HG03095 (cell line): ENCODE measurements at regions not wholly inside any gene's neighbourhood (a gene's known extent, or its start where the extent isn't known, plus 50 kb on each side); places are given as distances from the start of the nearest gene placed in this dataset.
A peak's percentile ranks its signal among the peaks of the same experiment; 100 is the strongest.
"Not testable (repeated sequence)": the region's sequence is repeated elsewhere in the genome, so short reads cannot be mapped to it uniquely, and the experiment has no call there.

Source experiments
- ATAC-seq: cut with Tn5 transposase; IDR thresholded peaks from one replicate; pipeline ENCODE4 v1.9.1; 2021; ENCODE audit warnings: moderate library complexity; ENCODE audit not compliant: unreplicated experiment

DNA sequence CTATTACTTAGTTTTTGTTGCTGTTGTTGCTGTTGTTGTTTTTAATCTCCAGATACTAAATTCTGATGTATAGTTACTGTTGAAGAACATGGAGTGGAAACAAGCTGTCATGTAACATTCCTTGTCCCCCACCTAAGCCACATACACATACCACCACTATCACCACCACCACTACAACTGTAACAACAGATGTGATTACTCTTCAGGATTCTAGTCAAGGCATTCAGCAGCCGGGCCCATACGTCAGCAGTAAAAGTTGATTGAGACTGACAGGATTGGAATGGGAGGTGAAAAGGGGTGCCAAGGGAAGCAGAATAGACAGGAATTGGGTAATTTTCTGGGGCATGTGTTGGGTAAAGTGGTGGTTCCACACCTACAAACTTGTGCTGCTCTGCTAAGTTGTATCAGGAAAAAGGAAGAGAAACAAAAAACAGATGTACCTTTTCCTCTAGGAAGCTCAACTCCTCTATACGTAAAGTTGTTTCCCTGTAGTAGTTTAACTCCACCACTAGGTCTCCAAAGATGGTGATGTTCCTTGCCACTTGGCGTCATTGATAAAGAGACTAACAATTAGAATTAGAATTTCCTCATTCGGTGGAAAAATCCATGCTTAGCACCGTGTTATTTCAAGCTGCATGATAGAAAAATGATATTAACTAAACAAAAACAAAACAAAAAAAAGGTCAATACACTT, 138.6 kb downstream of the ARRDC3 start:
- ATAC-seq: no peak

DNA sequence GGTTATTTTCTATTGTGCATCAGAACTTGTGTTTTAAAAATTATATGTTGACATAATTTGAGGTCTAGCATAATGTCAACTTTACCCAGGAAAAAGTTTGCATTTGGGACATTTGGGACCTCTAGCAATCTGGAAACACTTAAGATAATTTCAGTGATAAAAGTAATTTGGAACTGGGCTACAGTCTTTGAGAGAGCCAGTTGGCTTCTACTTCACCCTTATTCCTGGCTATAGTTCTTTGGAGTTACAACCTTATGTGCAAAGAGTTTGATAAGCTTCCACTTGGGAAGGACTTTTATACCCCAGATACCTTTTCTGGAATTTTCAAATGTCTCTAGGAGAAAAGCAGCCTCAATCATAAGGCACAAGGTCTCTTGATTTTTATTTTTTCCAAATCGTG, 139.3 kb downstream of the ARRDC3 start:
- ATAC-seq: no peak

DNA sequence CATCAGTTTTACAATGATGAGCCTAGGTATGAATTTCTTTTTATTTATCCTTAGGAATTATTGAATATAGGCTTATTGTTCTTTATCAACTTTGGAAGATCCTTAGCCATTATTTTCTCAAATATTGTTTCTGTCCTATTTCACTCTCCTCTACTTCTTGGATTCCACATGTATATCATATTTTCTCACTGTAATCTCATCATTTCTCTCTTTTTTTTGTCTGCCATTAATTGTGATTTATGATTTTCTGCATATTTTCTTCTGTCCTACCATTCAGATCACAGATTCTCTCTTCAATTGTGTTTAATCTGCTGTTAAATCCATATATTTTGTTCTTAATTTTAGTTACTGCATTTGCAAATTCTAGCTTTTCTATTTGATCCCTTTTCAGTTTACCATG, 139.8 kb downstream of the ARRDC3 start:
- no peak for ATAC-seq

DNA sequence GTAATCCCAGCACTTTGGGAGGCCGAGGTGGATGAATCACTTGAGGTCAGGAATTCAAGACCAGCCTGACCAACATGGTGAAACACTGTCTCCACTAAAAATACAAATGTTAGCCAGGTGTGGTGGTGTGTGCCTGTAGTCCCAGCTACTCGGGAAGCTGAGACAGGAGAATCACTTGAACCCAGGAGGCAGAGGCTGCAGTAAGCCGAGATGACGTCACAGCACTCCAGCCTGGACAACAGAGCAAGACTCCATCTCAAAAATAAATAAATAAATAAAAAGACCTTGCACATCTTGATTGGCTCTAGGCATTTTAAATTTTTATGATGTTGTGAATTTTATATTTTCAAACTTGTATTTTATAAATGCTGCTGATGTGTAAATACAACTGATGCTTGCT, 141.7 kb downstream of the ARRDC3 start:
- not testable (repeated sequence) for ATAC-seq

DNA sequence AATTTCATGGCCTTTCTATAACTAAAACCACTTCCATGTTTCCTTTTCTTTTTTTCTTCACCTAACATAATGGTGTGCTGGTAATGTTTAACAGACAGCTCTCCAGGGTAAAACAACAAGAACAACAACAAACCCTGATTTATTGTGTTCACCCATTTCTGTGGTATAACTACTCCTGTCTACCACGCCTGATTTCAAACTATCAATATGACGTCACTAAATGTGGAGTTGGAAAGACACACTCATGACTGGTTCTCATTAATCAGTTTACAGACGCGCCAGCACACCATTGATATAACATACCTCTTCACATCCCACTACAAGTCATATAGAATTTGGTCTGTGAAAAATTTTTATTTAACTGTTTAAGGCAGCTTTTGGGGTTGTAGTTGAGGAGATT, 142.9 kb downstream of the ARRDC3 start:
- ATAC-seq: no peak

DNA sequence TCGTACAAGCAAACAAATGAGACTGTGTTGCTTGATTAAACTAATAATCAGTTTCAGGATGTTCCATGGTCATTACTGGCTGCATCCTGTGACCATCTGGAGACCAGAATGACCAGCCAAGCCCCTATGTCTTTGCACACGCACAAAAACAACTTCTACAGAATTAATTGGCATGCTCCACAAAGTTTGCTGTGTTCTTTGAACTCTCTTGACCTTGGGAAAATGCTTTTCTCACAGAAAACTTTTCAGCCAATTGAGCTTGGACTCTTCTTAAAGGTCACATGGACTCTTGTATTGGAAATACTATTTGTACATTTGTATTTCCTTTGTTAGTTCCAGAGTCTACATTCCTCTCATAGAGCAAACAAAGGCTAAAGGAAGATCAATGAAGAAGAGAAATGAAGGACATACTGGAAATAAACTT, 147.8 kb downstream of the ARRDC3 start:
- ATAC-seq: no peak

DNA sequence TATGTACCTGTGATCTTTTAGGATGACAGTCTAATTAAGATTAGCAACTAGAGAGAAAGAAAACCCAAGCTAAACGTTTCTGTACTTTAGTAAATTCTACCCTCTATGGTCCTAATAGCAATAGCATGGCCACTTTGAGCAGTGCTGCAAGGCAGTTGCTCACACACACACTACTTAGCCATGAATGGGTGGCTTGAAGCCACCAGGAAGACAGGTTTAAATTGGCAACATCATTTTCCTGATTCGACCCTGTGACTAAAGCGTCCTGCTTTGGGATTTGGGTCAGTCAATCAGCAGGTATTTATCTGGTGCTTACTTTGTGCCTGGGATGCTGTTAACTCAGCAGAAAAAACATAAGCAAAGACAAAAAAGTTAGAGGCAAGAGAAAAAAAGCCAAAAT, 150.6 kb downstream of the ARRDC3 start:
- no peak for ATAC-seq

DNA sequence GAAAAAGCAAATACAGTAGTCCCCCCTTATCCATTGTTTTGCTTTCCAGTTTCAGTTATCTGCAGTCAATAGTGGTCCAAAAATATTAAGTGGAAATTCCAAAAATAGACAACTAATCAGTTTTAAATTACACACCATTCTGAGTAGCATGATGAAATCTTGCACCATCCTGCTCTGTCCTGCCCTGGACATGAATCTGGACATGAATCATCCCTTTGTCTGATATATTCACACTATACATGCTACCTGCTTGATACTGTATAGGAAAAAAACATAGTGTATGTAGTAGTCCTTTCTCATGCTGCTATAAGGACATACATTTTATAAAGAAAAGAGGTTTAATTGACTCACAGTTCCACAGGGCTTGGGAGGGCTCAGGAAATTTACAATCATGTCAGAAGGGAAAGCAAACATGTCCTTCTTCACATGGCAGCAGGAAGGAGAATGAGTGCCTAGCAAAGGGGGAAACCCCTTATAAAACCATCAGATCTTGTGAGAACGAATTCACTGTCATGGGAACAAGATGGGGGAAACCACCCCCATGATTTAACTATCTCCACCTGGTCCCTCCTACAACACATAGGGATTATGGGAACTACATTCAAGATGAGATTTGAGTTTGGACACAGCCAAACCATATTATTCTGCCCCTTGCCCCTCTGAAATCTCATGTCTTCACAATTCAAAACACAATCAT, 153.9 kb downstream of the ARRDC3 start:
- no peak for ATAC-seq

DNA sequence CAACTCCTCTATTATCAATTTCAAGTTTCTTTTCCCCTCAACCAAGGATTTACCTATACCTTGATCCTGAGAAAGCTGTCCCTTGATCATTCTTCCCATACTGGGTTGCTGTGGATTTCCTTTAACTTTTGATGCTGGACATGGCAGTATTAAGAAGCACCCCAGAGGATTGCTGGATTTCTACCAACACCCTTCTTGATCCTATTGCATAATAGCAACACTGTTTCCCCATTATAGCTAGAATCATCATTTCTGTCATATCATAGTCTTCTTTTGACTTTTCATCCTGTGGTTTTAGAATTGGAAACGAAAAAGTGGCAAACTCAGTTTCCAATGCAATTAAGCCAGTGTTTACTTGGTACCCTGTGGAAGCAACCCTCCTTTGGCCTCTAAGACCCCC, 154.9 kb downstream of the ARRDC3 start:
- no peak for ATAC-seq

DNA sequence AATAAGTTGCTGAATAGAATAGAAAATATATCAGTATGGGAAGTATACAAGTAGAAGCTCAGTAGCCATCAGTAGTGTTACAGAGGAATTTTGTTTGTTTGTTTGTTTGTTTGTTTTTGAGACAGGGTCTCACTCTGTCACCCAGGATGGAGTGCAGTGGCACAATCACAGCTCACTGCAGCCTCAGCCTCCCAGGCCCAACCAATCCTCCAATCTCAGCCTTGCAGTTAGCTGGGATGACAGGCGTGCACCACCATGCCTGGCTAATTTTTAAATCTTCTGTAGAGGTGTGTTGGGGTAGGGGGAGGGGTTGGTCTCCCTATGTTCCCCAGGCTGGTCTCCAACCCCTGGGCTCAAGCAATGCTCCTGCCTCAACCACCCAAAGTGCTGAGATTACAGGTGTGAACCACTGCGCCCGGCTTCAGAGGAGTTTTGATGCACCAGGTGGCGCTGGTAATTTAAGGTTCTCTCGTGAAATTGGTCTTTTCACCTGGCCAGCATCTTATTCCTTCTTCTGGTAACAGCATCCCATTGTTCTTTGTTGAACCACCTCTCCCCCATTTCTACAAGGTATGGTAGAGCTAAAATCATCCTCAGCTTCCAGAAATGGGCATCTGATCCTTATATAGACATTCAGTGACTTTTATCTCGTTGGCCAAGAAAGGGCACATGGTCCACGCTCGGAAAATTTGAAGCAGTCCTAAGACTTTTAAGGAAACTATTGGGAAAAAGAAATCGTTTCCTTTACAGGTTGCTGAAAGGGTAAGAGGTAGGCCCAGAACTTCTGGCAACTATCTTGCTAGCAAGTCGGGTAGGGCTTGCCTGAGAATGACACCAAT, 157.1 kb downstream of the ARRDC3 start:
- peak; percentile 91 for ATAC-seq

DNA sequence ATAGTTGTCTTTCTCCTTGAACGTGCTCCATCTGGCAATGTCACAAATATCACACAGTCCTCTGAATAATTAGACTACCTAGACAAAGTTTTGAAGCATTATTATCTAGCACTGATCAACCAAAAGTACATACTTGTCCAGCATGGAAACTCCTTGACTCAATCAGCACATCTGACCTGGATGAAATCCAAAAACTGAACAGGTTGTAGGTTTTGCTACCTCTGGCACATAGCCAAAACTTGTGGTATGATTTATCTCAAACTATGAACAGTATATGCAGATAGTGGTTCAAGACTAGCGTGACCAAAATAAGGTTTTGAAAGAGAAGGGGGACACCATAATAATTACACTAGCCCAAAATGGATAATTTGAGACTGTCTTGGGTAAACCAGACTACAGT, 158.1 kb downstream of the ARRDC3 start:
- ATAC-seq: no peak

DNA sequence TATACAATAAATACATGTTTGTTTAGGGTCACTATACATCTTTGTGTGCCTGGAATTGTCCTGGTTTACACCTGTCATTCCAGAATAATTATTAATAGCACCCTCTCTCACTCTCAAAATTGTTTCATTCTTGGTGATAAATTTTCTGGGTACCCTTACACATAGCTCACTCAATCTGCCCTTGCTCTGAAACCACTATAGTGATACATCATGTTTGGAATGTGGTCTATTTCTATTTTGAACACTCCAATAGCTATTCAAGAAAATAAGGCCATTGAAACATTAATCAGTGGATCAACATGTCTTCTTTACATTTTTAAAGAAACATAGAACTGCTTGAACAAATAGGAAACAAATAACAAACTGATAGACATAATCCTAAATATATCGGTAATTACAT, 158.7 kb downstream of the ARRDC3 start:
- no peak for ATAC-seq

DNA sequence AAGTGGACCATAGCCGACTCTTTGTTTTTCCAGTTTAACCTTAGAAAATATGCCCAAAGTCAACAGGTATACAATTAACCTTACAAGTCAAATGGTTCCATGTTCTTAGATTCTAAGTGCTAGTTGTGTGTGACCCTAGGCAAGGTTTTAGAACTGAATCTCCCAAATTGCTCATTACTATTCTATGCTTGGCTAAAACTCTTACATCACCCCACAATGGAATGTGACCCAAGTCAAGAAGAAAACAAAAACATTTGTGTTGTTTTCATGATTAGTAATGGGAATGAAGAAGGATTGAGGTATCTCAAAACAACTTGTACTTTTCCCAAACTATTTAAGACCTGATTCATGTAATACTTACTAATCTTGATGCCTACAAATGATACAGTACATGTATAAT, 159.2 kb downstream of the ARRDC3 start:
- no peak for ATAC-seq

DNA sequence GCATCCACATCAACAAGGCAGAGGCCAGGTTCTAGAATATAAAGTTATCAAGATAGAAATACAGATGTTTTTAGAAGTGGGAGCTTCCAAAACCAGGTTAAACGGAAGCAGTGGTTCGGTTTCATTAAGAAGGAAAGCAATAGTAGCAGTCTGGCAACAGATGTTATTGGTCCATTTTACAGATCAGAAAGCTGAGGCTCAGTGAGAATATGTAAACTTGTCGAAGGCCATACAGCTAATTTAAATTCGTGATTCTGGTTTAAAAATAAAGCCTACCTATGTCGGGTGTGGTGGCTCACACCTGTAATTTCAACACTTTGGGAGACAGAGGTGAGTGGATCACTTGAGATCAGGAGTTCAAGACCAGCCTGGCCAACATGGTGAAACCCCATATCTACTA, 160.6 kb downstream of the ARRDC3 start:
- ATAC-seq: no peak

DNA sequence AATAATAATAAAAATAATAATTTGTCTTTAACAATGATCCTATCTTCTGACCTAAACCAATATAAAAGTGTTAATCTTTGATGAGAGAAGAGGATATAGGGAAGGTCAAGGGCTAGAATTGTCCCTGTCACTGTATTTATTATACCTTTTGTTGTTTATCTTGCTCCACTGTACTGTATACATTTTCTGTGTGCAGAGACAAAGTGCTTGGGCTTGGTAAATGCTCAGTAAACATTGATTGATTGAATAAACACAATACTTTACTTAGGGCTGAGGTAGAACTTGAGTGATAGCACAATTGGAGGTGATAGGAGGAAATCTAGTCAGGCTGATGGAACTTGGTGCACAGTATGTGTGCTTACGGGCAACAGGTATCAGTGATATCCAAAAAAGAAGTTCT, 161.2 kb downstream of the ARRDC3 start:
- no peak for ATAC-seq

DNA sequence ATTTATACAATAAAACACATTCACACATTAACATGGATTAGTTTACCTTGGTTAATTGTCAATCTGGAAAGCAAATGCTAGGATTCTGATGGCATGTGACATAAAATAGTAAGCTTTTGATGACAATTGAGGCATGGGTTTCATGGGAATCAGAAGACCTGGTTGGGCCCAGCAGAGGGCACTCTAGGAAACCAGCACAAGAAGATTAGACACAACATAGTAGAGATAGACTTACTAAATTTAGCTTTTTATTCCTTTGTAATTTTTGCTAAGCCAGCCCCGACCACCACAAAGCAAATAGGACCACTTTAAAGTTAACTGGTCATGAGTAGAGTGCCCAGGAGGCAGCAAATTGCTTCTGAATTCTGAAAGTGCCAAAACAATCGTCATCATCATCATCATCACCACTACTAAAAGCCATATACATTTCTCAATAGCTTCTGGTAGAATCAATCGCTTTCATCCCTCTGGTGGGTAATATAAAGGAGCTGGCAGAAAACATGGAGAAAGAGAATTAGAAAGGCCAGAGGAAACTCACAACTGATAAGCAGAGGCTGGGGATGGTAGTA, 163.2 kb downstream of the ARRDC3 start:
- no peak for ATAC-seq

DNA sequence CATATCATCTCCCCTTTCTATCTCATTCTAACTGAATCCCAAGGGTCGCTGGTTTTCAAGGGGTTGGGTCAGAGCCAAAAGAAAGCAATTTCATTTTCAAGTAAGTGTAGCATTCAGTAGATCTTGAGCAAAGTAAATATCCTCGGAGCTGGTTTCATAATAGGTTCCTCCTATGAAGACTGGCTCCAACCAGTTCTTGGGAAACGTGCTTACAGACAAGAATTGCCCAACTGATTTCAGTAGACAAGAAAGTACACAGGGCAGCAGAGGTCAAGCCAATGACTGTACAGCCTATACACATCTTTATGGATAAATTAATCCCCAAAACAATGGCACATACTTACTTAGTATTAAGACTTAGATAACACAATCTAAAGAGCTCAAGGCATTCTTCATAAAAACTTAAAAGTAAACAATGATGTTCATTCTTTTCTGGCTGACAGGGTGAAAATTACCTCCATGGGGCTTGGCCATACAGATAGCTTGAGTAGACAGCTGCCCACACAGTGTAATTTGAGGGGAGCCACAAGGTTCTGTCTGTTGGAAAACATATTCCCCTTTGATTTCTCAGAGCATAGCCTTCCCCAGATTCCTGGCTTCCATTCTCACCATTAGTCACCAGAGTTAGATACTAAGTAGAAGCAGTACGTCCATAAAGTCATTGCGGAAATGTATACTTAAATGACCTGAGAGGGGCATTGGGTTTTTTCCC, 163.9 kb downstream of the ARRDC3 start:
- no peak for ATAC-seq

DNA sequence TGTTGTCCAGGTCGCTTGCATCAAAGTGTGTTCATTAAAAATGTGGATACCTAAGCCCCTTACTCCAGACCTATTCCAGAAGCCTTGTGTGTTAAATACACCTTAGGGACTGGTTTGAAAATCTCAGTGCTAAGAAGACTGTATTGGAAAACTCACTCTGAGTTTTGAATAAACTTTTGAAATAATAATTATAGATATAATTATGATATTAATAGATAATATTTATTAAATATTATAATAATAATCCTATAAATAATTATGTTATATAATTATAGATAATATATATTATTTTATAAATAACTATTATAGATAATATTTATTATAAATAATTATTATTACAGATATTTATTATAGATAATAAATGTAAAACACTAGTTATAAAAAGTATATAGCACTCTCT, 165.3 kb downstream of the ARRDC3 start:
- no peak for ATAC-seq

DNA sequence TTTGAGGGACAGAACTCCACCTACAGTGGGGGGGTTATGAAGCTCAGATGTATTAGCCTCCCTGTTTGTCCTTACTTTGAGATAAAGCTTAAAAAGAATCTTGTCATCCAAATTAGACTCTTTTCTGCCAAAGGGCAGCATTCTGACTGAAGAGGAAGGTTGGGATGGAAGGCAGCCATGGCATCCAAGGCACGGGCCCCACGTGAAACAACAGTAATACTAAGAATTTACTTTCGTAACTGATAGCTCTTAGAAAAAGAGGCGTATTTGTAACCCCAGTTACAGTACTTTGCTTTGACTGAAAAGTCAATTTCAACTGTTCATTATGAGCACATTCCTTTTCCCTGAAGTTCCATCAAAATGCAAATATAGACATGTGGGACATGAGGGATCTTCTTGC, 168.5 kb downstream of the ARRDC3 start:
- ATAC-seq: no peak
